OCI-LY1 (cell line): ENCODE measurements at regions not wholly inside any gene's neighbourhood (a gene's known extent, or its start where the extent isn't known, plus 50 kb on each side); places are given as distances from the start of the nearest gene placed in this dataset.

ENCODE experiments used
- H2AFZ ChIP-seq: fragments of 200-600 bp; sonication (generic), shearing (Covaris generic); 2 replicates; pipeline ENCODE4 v1.6.0; 2014; ENCODE audit warnings: antibody characterized with exemption, mild to moderate bottlenecking, low read length
- H3F3A ChIP-seq: fragments of 200-600 bp; sonication (generic), shearing (Covaris generic); 2 replicates; pipeline ENCODE4 v1.6.0; 2014; ENCODE audit warnings: mild to moderate bottlenecking, antibody characterized with exemption, low read length, moderate library complexity; ENCODE audit not compliant: insufficient read depth
- H3K27ac ChIP-seq: fragments of 200-600 bp; sonication (generic); 2 replicates; pipeline ENCODE4 v1.5.1; 2014; ENCODE audit warnings: low read length, mixed run types, mild to moderate bottlenecking, low read depth; ENCODE audit not compliant: poor library complexity, severe bottlenecking
- H3K27me3 ChIP-seq: fragments of 200-600 bp; sonication (generic); 2 replicates; pipeline ENCODE4 v1.6.0; 2014; ENCODE audit warnings: antibody characterized with exemption, mild to moderate bottlenecking, low read length, moderate library complexity; ENCODE audit not compliant: insufficient read depth
- H3K36me3 ChIP-seq: fragments of 200-600 bp; sonication (generic); 2 replicates; pipeline ENCODE4 v1.6.1; 2014; ENCODE audit warnings: mild to moderate bottlenecking, antibody characterized with exemption, low read length, moderate library complexity, mixed read lengths; ENCODE audit not compliant: insufficient read depth
- H3K4me1 ChIP-seq: fragments of 200-600 bp; sonication (generic); 2 replicates; pipeline ENCODE4 v1.5.1; 2014; ENCODE audit warnings: mild to moderate bottlenecking, low read length, moderate library complexity; ENCODE audit not compliant: insufficient read depth, severe bottlenecking
- H3K4me2 ChIP-seq: fragments of 200-600 bp; sonication (generic), shearing (Covaris generic); 2 replicates; pipeline ENCODE4 v1.6.1; 2014; ENCODE audit warnings: low read length
- H3K4me3 ChIP-seq: fragments of 200-600 bp; sonication (generic); 2 replicates; pipeline ENCODE4 v1.5.1; 2014; ENCODE audit warnings: low read length, low read depth, mild to moderate bottlenecking, mixed read lengths; ENCODE audit not compliant: poor library complexity, severe bottlenecking
- H3K79me2 ChIP-seq: fragments of 200-600 bp; shearing (Covaris generic); 2 replicates; pipeline ENCODE4 v1.6.1; 2016; ENCODE audit warnings: mixed run types, low read length, mixed read lengths; ENCODE audit not compliant: insufficient read depth
- H3K9ac ChIP-seq: fragments of 200-600 bp; sonication (generic), shearing (Covaris generic); 2 replicates; pipeline ENCODE4 v1.6.1; 2014; ENCODE audit warnings: mild to moderate bottlenecking, low read length, mixed read lengths
- H3K9me2 ChIP-seq: fragments of 200-600 bp; sonication (generic), shearing (Covaris generic); 2 replicates; pipeline ENCODE4 v1.6.1; 2014; ENCODE audit warnings: low read depth, mild to moderate bottlenecking, low read length, mixed read lengths
- H3K9me3 ChIP-seq: fragments of 200-600 bp; shearing (Covaris generic); 2 replicates; pipeline ENCODE4 v1.6.1; 2014; ENCODE audit warnings: low read length, mixed read lengths
- H4K20me1 ChIP-seq: fragments of 200-600 bp; sonication (generic), shearing (Covaris generic); 2 replicates; pipeline ENCODE4 v1.6.0; 2016; ENCODE audit warnings: mild to moderate bottlenecking, low read length; ENCODE audit not compliant: insufficient read depth
- CTCF ChIP-seq: fragments of 200-600 bp; sonication (generic), shearing (Covaris generic); IDR thresholded peaks from 2 replicates; pipeline ENCODE4 v1.5.1; 2017; ENCODE audit warnings: mild to moderate bottlenecking, antibody characterized with exemption, low read length, moderate library complexity, mixed read lengths
- EZH2 ChIP-seq: fragments of 200-600 bp; sonication (generic), shearing (Covaris generic); IDR thresholded peaks from 2 replicates; pipeline ENCODE4 v1.8.0; 2017; ENCODE audit warnings: borderline replicate concordance, mixed run types, mild to moderate bottlenecking, antibody characterized with exemption, low read length, moderate library complexity, mixed read lengths

- Histone ChIP-seq H2AFZ (no peak overlapping the region), H4K20me1 (no peaks in the 10 kb centered on the region), H3K9me2 (no peaks in the 10 kb centered on the region), H3F3A (no peaks in the 10 kb centered on the region), H3K4me2 (no peak overlapping the region), H3K4me1 (no peaks in the 10 kb centered on the region), H3K27ac (no peak overlapping the region), H3K79me2 (no peaks in the 10 kb centered on the region), H3K9me3 (no peaks in the 10 kb centered on the region), H3K9ac (no peak overlapping the region), H3K4me3 (no peak overlapping the region), H3K27me3 (no peaks in the 10 kb centered on the region), H3K36me3 (no peaks in the 10 kb centered on the region)
- no peak for TF ChIP-seq CTCF
- TF ChIP-seq EZH2, result no peak
Measured at GRCh38 chr3:152742368-152743347, 92.3 kb upstream of the P2RY1 start.

GRCh38 chr3:152745646-152746045 is 89.3 kb upstream of the P2RY1 start:
- Histone ChIP-seq H2AFZ (no peak overlapping the region), H3K4me1 (no peaks in the 10 kb centered on the region), H3K4me3 (no peak overlapping the region), H3K9me3 (no peaks in the 10 kb centered on the region), H3F3A (no peaks in the 10 kb centered on the region), H3K79me2 (no peaks in the 10 kb centered on the region), H3K9ac (no peak overlapping the region), H3K27me3 (no peaks in the 10 kb centered on the region), H3K36me3 (no peaks in the 10 kb centered on the region), H4K20me1 (no peaks in the 10 kb centered on the region), H3K4me2 (no peak overlapping the region), H3K27ac (no peak overlapping the region), H3K9me2 (no peaks in the 10 kb centered on the region)
- TF ChIP-seq EZH2, result no peak
- no peak for TF ChIP-seq CTCF

- Histone ChIP-seq H3K9ac (no peak overlapping the region), H3K27ac (no peak overlapping the region), H2AFZ (no peak overlapping the region), H3K9me3 (no peaks in the 10 kb centered on the region), H3K4me1 (no peaks in the 10 kb centered on the region), H3K9me2 (no peaks in the 10 kb centered on the region), H3K36me3 (no peaks in the 10 kb centered on the region), H3F3A (no peaks in the 10 kb centered on the region), H3K27me3 (no peaks in the 10 kb centered on the region), H3K4me2 (no peak overlapping the region), H4K20me1 (no peaks in the 10 kb centered on the region), H3K79me2 (no peaks in the 10 kb centered on the region), H3K4me3 (no peak overlapping the region)
- TF ChIP-seq CTCF, result no peak
- no peak for TF ChIP-seq EZH2
Measured at GRCh38 chr3:152754303-152754702, 80.6 kb upstream of the P2RY1 start.
